ENCODE measurements at regions not wholly inside any gene's neighbourhood (a gene's known extent, or its start where the extent isn't known, plus 50 kb on each side); places are given as distances from the start of the nearest gene placed in this dataset.
"Not testable (repeated sequence)": the region's sequence is repeated elsewhere in the genome, so short reads cannot be mapped to it uniquely, and the experiment has no call there.

- not testable (repeated sequence) for H3K4me3 ChIP-seq (ENCODE audit: low read length)
Measured at GRCh38 chr5:56397796-56398195, 164.7 kb upstream of the ANKRD55 start.

GRCh38 chr5:56396634-56397033 lies 163.5 kb upstream of the ANKRD55 start:
- Histone ChIP-seq H3K9me3 (ENCODE audit: control insufficient read depth, low read length) (no peaks in the 10 kb centered on the region), H3K27me3 (ENCODE audit: control insufficient read depth, insufficient read depth, low read length) (no peaks in the 10 kb centered on the region), H3K4me3 (ENCODE audit: low read length) (no peak overlapping the region), H3K4me1 (ENCODE audit: control insufficient read depth, insufficient read depth, low read length) (no peaks in the 10 kb centered on the region), H3K36me3 (ENCODE audit: control insufficient read depth, insufficient read depth, low read length) (no peaks in the 10 kb centered on the region), H3K9ac (ENCODE audit: low read length) (no peak overlapping the region)

More at GRCh38 chr5:56397796-56398195, 164.7 kb upstream of the ANKRD55 start:
- not testable (repeated sequence) for H3K9ac ChIP-seq (ENCODE audit: low read length); H3K27me3 ChIP-seq (ENCODE audit: control insufficient read depth, insufficient read depth, low read length); H3K4me1 ChIP-seq (ENCODE audit: control insufficient read depth, insufficient read depth, low read length); H3K36me3 ChIP-seq (ENCODE audit: control insufficient read depth, insufficient read depth, low read length); H3K9me3 ChIP-seq (ENCODE audit: control insufficient read depth, low read length)

- no peaks in the 10 kb centered on the region for H3K9me3 ChIP-seq (ENCODE audit: control insufficient read depth, low read length)
- no peak overlapping the region for H3K4me3 ChIP-seq (ENCODE audit: low read length)
- H3K9ac ChIP-seq (ENCODE audit: low read length): no peak overlapping the region
- H3K36me3 ChIP-seq (ENCODE audit: control insufficient read depth, insufficient read depth, low read length): no peaks in the 10 kb centered on the region
- no peaks in the 10 kb centered on the region for H3K27me3 ChIP-seq (ENCODE audit: control insufficient read depth, insufficient read depth, low read length)
- H3K4me1 ChIP-seq (ENCODE audit: control insufficient read depth, insufficient read depth, low read length): no peaks in the 10 kb centered on the region
Measured at GRCh38 chr5:56389261-56389660, 156.1 kb upstream of the ANKRD55 start.

- Histone ChIP-seq H3K4me3 (ENCODE audit: low read length) (no peak overlapping the region), H3K9me3 (ENCODE audit: control insufficient read depth, low read length) (no peaks in the 10 kb centered on the region), H3K4me1 (ENCODE audit: control insufficient read depth, insufficient read depth, low read length) (no peaks in the 10 kb centered on the region), H3K9ac (ENCODE audit: low read length) (no peak overlapping the region), H3K27me3 (ENCODE audit: control insufficient read depth, insufficient read depth, low read length) (no peaks in the 10 kb centered on the region), H3K36me3 (ENCODE audit: control insufficient read depth, insufficient read depth, low read length) (no peaks in the 10 kb centered on the region)
Measured at GRCh38 chr5:56388229-56388985, 155.3 kb upstream of the ANKRD55 start.

GRCh38 chr5:56386046-56386445 lies 152.9 kb upstream of the ANKRD55 start:
- Histone ChIP-seq H3K4me1 (ENCODE audit: control insufficient read depth, insufficient read depth, low read length) (no peaks in the 10 kb centered on the region), H3K9ac (ENCODE audit: low read length) (no peak overlapping the region), H3K4me3 (ENCODE audit: low read length) (no peak overlapping the region), H3K36me3 (ENCODE audit: control insufficient read depth, insufficient read depth, low read length) (no peaks in the 10 kb centered on the region), H3K9me3 (ENCODE audit: control insufficient read depth, low read length) (no peaks in the 10 kb centered on the region), H3K27me3 (ENCODE audit: control insufficient read depth, insufficient read depth, low read length) (no peaks in the 10 kb centered on the region)

- no peaks in the 10 kb centered on the region for H3K36me3 ChIP-seq (ENCODE audit: control insufficient read depth, insufficient read depth, low read length)
- H3K4me3 ChIP-seq (ENCODE audit: low read length): no peak overlapping the region
- H3K9me3 ChIP-seq (ENCODE audit: control insufficient read depth, low read length): no peaks in the 10 kb centered on the region
- H3K9ac ChIP-seq (ENCODE audit: low read length): no peak overlapping the region
- H3K27me3 ChIP-seq (ENCODE audit: control insufficient read depth, insufficient read depth, low read length): no peaks in the 10 kb centered on the region
- H3K4me1 ChIP-seq (ENCODE audit: control insufficient read depth, insufficient read depth, low read length): no peaks in the 10 kb centered on the region
Measured at GRCh38 chr5:56384186-56384585, 151.1 kb upstream of the ANKRD55 start.

- no peaks in the 10 kb centered on the region for H3K27me3 ChIP-seq (ENCODE audit: control insufficient read depth, insufficient read depth, low read length)
- H3K4me1 ChIP-seq (ENCODE audit: control insufficient read depth, insufficient read depth, low read length): no peaks in the 10 kb centered on the region
- H3K9me3 ChIP-seq (ENCODE audit: control insufficient read depth, low read length): no peaks in the 10 kb centered on the region
- no peaks in the 10 kb centered on the region for H3K36me3 ChIP-seq (ENCODE audit: control insufficient read depth, insufficient read depth, low read length)
- H3K9ac ChIP-seq (ENCODE audit: low read length): no peak overlapping the region
- no peak overlapping the region for H3K4me3 ChIP-seq (ENCODE audit: low read length)
Measured at GRCh38 chr5:56383761-56384160, 150.6 kb upstream of the ANKRD55 start.

GRCh38 chr5:56382896-56383295 lies 149.8 kb upstream of the ANKRD55 start:
- no peak overlapping the region for H3K4me3 ChIP-seq (ENCODE audit: low read length)
- no peak overlapping the region for H3K9ac ChIP-seq (ENCODE audit: low read length)
- no peaks in the 10 kb centered on the region for H3K27me3 ChIP-seq (ENCODE audit: control insufficient read depth, insufficient read depth, low read length)
- no peaks in the 10 kb centered on the region for H3K36me3 ChIP-seq (ENCODE audit: control insufficient read depth, insufficient read depth, low read length)
- H3K9me3 ChIP-seq (ENCODE audit: control insufficient read depth, low read length): no peaks in the 10 kb centered on the region
- no peaks in the 10 kb centered on the region for H3K4me1 ChIP-seq (ENCODE audit: control insufficient read depth, insufficient read depth, low read length)

- H3K4me3 ChIP-seq (ENCODE audit: low read length): no peak overlapping the region
- no peak overlapping the region for H3K9ac ChIP-seq (ENCODE audit: low read length)
- H3K4me1 ChIP-seq (ENCODE audit: control insufficient read depth, insufficient read depth, low read length): no peaks in the 10 kb centered on the region
- no peaks in the 10 kb centered on the region for H3K9me3 ChIP-seq (ENCODE audit: control insufficient read depth, low read length)
- no peaks in the 10 kb centered on the region for H3K36me3 ChIP-seq (ENCODE audit: control insufficient read depth, insufficient read depth, low read length)
- no peaks in the 10 kb centered on the region for H3K27me3 ChIP-seq (ENCODE audit: control insufficient read depth, insufficient read depth, low read length)
Measured at GRCh38 chr5:56377573-56377972, 144.4 kb upstream of the ANKRD55 start.

GRCh38 chr5:56376128-56376527 lies 143.0 kb upstream of the ANKRD55 start:
- H3K27me3 ChIP-seq (ENCODE audit: control insufficient read depth, insufficient read depth, low read length): no peaks in the 10 kb centered on the region
- H3K4me3 ChIP-seq (ENCODE audit: low read length): no peak overlapping the region
- no peaks in the 10 kb centered on the region for H3K9me3 ChIP-seq (ENCODE audit: control insufficient read depth, low read length)
- H3K36me3 ChIP-seq (ENCODE audit: control insufficient read depth, insufficient read depth, low read length): no peaks in the 10 kb centered on the region
- no peak overlapping the region for H3K9ac ChIP-seq (ENCODE audit: low read length)
- no peaks in the 10 kb centered on the region for H3K4me1 ChIP-seq (ENCODE audit: control insufficient read depth, insufficient read depth, low read length)

GRCh38 chr5:56375011-56375410 lies 141.9 kb upstream of the ANKRD55 start:
- Histone ChIP-seq H3K36me3 (ENCODE audit: control insufficient read depth, insufficient read depth, low read length) (no peaks in the 10 kb centered on the region), H3K4me3 (ENCODE audit: low read length) (no peak overlapping the region), H3K4me1 (ENCODE audit: control insufficient read depth, insufficient read depth, low read length) (no peaks in the 10 kb centered on the region), H3K9me3 (ENCODE audit: control insufficient read depth, low read length) (no peaks in the 10 kb centered on the region), H3K27me3 (ENCODE audit: control insufficient read depth, insufficient read depth, low read length) (no peaks in the 10 kb centered on the region), H3K9ac (ENCODE audit: low read length) (no peak overlapping the region)

- H3K9ac ChIP-seq (ENCODE audit: low read length); H3K27me3 ChIP-seq (ENCODE audit: control insufficient read depth, insufficient read depth, low read length); H3K4me1 ChIP-seq (ENCODE audit: control insufficient read depth, insufficient read depth, low read length); H3K9me3 ChIP-seq (ENCODE audit: control insufficient read depth, low read length); H3K36me3 ChIP-seq (ENCODE audit: control insufficient read depth, insufficient read depth, low read length); H3K4me3 ChIP-seq (ENCODE audit: low read length): not testable (repeated sequence)
Measured at GRCh38 chr5:56372491-56372890, 139.4 kb upstream of the ANKRD55 start.

- Histone ChIP-seq H3K27me3 (ENCODE audit: control insufficient read depth, insufficient read depth, low read length) (no peaks in the 10 kb centered on the region), H3K36me3 (ENCODE audit: control insufficient read depth, insufficient read depth, low read length) (no peaks in the 10 kb centered on the region)
Measured at GRCh38 chr5:56369361-56369811, 136.3 kb upstream of the ANKRD55 start.

More at GRCh38 chr5:56369361-56369811, 136.3 kb upstream of the ANKRD55 start:
- Histone ChIP-seq H3K4me3 (ENCODE audit: low read length) (no peak overlapping the region), H3K9ac (ENCODE audit: low read length) (no peak overlapping the region), H3K4me1 (ENCODE audit: control insufficient read depth, insufficient read depth, low read length) (no peaks in the 10 kb centered on the region), H3K9me3 (ENCODE audit: control insufficient read depth, low read length) (no peaks in the 10 kb centered on the region)

Data from mucosa of stomach (tissue), 1 donor.